CD4-positive, alpha-beta T cell treated with Interleukin-15 for 4 hours (primary cell): ENCODE measurements at regions not wholly inside any gene's neighbourhood (a gene's known extent, or its start where the extent isn't known, plus 50 kb on each side); places are given as distances from the start of the nearest gene placed in this dataset.

Source experiments
- DNase-seq: peaks from one replicate; pipeline ENCODE4 v3.0.0-alpha.2; 2020; ENCODE audit warnings: low spot score

- no peak for DNase-seq
Observed at GRCh38 chr3:67875858-67876257, 221.4 kb upstream of the SUCLG2 start.

- DNase-seq: no peak
Observed at GRCh38 chr3:67875338-67875737, 220.9 kb upstream of the SUCLG2 start.

- DNase-seq: no peak
Observed at GRCh38 chr3:67870477-67870876, 216.1 kb upstream of the SUCLG2 start.

GRCh38 chr3:67866571-67866970 is 212.2 kb upstream of the SUCLG2 start:
- no peak for DNase-seq

GRCh38 chr3:67864587-67865183 is 210.3 kb upstream of the SUCLG2 start:
- no peak for DNase-seq

- DNase-seq: no peak
Observed at GRCh38 chr3:67863869-67864268, 209.5 kb upstream of the SUCLG2 start.

- no peak for DNase-seq
Observed at GRCh38 chr3:67860429-67860828, 206.0 kb upstream of the SUCLG2 start.

GRCh38 chr3:67858492-67858891 is 204.1 kb upstream of the SUCLG2 start:
- DNase-seq: no peak

- DNase-seq: no peak
Observed at GRCh38 chr3:67856718-67857117, 202.3 kb upstream of the SUCLG2 start.

- DNase-seq: no peak
Observed at GRCh38 chr3:67854663-67855062, 200.3 kb upstream of the SUCLG2 start.

- DNase-seq: no peak
Observed at GRCh38 chr3:67853520-67853919, 199.1 kb upstream of the SUCLG2 start.

GRCh38 chr3:67848299-67848698 is 193.9 kb upstream of the SUCLG2 start:
- no peak for DNase-seq

GRCh38 chr3:67846166-67846565 is 191.8 kb upstream of the SUCLG2 start:
- DNase-seq: no peak

- no peak for DNase-seq
Observed at GRCh38 chr3:67832817-67833216, 178.4 kb upstream of the SUCLG2 start.

- no peak for DNase-seq
Observed at GRCh38 chr3:67831262-67831661, 176.8 kb upstream of the SUCLG2 start.

GRCh38 chr3:67828486-67829010 is 174.1 kb upstream of the SUCLG2 start:
- no peak for DNase-seq

GRCh38 chr3:67821135-67821534 is 166.7 kb upstream of the SUCLG2 start:
- DNase-seq: no peak

GRCh38 chr3:67819447-67819846 is 165.0 kb upstream of the SUCLG2 start:
- DNase-seq: no peak

GRCh38 chr3:67809370-67809935 is 155.0 kb upstream of the SUCLG2 start:
- DNase-seq: no peak

- DNase-seq: no peak
Observed at GRCh38 chr3:67808906-67809305, 154.5 kb upstream of the SUCLG2 start.

- DNase-seq: no peak
Observed at GRCh38 chr3:67804578-67804977, 150.2 kb upstream of the SUCLG2 start.

- no peak for DNase-seq
Observed at GRCh38 chr3:67804089-67804488, 149.7 kb upstream of the SUCLG2 start.

- DNase-seq: no peak
Observed at GRCh38 chr3:67798412-67798811, 144.0 kb upstream of the SUCLG2 start.

GRCh38 chr3:67791620-67792019 is 137.2 kb upstream of the SUCLG2 start:
- DNase-seq: no peak
